Inferior parietal cortex (tissue), 1 donor: ENCODE measurements at regions not wholly inside any gene's neighbourhood (a gene's known extent, or its start where the extent isn't known, plus 50 kb on each side); places are given as distances from the start of the nearest gene placed in this dataset.

Source experiments
- DNase-seq: peaks from one replicate; pipeline ENCODE4 v3.0.0-alpha.2; 2016; ENCODE audit errors: extremely low spot score

DNA sequence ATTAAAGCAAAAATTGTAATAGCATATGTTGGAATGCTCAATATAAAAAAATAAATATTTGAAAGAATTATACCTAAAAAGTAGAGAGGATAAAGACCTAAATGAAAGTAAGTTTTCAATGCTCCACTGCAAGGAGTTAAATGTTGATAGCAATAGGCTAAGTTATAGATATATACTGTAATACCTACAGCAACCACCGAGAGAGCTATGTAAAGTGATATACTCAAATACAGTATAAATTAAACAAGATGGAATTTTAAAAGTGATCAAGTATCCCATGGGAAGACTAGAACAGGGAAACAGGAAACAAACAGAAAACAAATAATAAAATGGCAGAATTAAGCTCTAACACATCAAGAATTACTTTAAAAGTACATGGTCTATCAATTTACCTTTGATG, 73.9 kb downstream of the CASP3 start:
- no peak for DNase-seq

DNA sequence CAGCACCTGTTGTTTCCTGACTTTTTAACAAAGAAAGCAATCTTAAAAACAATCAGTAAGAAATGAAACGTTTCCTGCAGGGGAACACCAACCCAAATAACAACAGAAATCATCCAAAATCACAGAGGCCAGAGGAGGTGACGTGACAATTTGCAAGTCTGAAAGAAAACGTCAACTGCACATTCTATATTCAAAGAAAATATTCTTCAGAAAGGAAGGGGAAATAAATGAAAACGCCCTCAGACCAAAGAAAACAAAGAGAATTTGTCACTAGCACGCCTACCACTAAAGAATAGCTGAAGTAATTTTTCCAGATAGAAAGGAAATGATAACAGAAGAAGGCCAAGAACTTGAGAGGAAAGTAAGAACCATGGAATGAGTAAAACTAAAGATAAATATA, 74.4 kb downstream of the CASP3 start:
- no peak for DNase-seq

DNA sequence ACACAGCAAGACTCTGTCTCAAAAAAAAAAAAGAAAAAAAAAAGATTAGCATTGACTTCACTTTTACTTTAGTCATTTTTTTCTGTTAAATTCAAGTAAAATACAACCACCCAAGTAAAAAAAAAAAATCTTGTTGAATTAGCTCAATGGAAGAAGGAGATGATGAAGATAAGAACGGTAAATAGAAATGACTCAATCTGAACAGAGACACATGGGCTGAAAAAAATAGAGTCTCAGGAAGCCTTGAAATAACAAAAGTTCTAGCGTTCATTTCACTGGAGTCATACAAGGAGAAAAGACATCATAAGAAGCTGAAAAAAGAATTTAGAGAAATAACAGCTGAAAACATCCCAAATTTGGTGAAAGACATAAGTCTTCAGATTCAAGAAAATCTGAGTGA, 75.5 kb downstream of the CASP3 start:
- no peak for DNase-seq

DNA sequence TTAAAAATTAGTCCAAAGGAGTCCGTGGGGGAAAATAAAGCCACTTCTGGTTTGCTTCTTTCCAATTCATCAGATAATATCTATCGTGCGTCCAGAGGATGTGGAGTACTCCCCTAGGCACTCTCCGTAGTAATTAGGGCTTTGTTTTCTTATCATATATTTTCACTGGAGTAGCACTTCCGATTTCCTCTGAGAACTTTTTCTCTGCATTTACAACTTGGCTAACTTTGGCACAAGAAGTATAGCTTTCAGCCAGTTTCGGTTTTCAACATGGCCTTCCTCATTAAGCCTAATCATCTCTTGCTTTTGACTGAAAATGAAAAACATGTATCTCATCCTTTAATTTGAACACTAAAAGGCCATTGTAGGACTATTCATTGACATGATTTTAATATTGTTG, 80.5 kb downstream of the CASP3 start:
- DNase-seq, result no peak

DNA sequence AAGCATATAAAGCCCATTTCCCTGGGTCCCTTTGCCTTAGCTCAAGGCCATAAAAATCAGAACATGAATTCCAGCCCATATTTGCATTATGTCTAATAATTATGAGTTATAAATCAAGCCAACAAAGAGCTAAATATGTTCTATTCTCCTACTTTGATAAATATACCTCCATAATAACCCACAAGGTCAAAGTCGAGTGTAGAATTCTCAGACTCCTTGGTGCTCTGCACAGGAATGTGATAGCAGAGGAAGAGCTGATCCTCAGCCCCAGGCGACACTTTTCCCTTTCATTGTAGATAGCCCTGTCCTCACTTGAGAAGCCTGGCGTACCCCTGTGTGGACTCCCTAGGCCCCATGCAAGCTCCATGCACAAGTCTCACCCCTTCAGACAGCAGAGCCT, 85.6 kb downstream of the CASP3 start:
- DNase-seq, result no peak

DNA sequence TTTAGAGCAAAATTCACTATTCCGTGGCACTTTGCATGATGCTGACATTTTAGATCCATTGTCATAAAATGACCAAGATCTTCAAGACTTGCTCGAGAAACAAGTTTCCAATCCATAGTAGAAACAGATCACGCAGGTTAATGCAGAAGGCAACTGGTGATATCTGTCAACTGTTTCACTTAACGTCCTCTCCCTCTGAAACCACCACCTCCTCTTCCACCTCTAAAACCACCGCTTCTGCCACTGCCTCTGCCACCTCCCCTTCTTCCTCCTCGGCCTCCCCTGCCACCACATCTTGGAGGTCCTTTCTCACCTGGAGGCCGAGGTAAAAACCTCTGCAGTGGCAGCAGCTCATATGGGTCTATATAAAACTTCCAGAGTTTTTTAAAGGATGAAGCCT, 84.6 kb upstream of the IRF2 start:
- no peak for DNase-seq

DNA sequence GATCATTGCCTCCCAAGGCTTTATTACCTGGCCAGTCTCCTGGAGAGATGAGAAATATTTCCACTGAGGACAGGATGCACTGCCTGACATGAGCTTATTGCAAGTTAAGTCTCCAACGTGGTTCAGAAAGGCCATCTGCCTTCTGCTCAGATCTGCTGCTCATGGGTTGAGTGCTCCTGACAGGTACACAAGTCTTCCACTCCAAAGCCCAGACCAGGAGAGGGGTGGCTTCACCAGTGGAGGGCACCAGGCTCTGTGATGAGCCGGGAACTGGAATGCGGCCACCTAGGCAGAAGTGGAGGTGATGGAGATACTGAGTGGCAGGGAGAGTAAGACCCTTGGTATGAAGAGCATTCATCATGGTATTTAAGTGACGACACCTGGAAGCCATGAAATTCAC, 79.5 kb upstream of the IRF2 start:
- DNase-seq, result no peak

DNA sequence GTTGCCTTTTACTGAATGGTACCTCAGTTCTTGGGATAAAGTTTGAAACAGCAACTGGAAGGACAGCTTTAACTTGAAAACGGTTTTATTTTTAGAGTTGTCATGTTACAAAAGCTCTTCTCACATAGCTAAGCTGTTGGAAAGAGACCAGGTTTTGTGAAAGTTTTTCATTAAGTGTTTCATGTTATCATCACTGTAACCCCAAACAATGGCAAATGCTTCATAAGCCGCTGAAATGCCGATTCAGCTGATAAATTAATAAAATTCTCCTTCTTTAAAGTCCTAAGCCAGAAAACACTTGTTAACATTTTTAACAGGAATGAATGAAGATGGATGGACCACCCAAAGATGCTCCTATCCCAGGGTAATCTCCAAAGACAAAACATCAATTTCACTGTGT, 76.1 kb upstream of the IRF2 start:
- no peak for DNase-seq

DNA sequence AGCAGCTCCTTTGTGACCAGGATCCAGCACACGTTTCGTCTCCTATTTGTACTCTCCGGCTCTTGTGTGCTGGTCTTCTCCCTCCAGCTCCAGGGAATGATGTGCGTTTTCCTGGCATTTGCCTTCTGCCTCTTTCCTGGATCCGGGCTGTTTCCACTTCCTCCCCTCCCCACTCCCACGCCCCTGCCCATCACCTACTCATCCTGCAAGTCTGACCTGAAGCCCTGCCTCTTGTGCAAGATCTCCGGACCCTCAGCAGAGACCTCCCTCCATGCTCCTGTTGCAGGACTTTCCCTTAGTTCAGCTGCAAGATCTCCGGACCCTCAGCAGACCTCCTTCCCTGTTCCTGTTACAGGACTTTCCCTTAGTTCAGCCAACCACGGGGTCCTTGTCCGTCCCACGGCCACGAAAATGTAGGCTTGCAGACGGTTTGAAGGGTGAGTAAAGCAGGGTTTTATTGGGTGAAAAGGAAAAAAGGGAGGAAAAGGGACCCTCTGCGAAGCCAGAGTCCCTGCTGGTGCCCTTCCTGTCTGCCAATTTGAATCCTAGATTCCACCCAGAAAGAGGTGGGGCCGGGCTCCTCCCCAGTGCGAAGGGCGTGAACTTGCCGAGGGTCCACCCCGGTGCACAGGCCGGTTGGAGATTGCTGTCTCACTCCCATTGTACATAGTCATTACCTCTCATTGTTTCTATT, 74.4 kb upstream of the IRF2 start:
- no peak for DNase-seq

DNA sequence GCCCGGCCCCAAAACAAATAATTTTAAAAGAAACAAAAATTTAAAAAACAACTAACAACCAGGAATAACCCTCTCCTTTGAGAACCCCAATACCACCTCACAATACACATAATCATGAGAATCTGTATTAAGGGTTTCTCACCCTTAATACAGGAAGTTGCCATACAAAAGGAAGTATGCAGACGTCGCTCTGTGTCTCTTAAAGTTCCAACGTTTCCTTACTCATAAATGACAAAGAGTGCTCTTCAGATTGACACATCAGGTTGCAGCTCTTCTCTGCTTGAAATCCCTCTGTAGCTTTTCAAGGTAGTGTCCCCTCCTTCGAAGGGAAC, 73.9 kb upstream of the IRF2 start:
- no peak for DNase-seq

DNA sequence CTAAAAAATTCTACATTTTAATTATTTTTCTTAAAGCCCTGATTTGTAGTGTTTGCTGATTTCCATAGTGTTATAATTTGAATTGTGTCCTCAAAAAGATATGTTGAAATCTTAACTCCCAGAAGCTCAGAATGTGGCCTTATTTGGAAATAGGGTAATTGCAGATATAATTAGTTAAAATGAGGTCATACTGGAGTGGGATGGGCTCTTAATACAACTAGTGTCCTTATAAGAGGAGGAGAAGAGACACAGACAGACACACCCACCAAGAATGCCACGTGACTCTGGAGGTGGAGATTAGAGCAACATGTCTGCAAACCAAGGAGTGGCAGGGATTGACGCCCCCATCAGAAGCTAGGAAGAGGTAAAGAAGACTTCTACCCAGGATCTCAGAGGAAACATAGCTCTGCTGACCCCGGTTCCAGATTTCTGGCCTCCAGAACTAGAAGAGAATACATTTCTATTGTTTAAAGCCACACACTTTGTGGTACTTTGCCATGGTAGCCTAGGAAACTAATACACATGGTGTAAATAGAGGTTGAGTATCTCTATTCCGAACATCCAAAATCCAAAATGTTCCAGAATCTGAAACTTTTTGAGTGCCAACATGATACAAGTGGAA, 70.5 kb upstream of the IRF2 start:
- no peak for DNase-seq

DNA sequence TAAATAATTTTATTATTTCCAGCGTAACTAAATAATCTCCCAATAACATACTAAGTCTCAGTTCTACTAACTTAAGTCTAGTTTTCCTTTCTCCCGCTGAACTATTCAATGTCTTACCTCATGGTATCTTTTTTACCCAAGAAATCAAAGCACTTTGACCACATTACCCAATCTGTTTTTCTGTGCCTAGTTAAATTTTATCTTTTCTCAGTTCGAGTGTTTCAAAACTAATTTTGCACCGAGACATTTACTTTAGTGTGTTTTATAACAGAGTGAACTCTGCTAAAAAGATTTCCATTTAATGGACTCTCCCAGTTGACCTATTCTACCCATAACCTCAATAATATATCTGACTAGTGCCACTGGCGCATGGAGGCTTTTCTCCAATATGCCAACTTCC, 67.6 kb upstream of the IRF2 start:
- DNase-seq, result no peak

DNA sequence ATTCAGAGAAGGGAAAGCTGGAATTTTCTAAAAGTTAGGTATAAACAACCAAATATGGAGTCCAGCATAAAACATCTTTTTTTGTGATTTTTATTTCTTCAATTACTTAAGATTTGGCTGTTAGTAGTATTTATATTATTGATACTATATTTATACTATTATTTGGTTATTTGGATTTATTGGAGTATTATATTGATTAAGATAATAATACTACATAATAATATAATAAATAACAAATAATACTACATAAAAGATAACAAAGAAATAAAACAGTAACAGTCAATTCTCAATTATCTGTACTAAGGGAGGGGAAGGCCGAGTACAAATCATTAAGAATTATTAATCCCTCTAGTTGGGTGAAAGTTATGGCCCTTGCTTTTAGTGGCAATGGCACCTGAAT, 66.0 kb upstream of the IRF2 start:
- no peak for DNase-seq

DNA sequence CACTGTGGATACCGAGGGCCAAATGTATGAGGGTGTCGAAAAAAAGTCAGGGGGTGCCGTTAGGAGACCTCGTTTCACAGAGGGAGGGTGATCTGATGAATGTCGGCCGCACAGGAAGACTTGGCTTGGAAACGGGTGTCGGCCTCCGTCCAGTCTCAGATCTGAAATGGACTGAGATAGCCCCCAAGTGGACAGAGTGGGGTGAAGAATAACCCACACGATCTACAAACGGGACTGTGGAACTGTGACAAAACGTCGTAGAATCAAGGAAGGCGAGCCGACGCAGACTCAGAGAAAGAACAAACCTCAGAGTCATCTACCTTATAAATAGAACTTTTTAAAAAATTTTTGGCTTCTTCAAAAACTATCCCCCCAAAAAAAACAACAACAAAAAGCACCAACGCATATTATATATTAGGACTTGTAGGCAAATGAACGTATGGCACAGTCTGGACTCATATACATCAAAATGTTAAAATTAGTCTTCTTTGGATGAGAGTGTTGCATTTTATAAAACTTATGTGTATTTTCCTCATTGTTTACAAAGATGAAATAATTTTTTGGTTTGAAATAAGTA, 63.8 kb upstream of the IRF2 start:
- DNase-seq, result peak; percentile 98

DNA sequence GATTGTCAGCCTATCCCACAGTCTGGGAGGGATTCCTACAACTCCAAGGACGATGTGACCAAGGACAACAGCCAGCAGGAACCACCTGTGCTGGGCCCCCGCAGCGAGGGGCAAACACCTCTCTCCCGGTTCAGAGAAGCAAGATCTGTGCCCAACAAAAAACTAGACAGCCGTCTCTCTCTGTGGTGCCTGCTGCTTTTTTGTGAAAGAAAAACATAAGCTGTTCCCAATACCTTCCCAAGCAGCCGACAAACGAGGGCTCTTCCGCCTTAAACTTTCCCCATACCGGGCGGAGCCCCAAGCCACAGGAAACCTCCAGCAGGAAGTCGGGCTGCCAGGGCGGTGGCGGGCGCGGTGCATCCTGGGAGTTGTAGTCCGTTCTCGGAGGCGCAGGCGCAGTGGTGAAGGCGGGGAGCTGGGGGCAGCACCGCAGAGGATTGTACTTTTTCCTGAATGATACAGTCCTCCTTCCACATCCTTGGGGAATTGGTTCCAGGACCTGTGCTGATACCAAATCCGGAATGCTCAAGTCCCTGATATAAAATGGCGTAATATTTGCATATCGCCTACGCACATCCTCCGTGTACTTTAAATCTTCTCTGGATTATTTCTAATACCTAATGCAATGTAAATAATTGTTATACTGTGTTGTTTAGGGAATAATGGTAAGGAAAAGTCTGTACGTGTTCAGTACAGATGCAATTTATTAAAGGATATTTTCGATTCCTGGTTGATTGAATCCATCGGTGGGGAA, 63.1 kb upstream of the IRF2 start:
- peak; percentile 95 for DNase-seq

DNA sequence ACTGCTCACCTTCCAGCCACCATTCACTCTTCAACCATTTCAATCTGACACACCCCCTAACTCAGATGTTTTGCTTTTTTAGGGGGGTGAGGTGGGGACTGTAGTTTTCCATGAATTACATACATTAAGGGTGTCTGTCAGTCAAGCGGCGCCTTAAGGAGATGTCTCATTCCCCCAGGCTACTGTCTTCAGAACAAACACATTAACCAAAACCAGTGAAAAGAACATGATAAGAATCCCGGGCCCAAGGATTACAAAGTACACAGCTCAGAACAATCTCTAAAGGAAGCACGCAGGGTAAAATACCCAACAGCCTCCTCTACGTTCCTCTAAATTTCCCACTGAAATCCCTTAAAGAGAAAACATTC, 62.5 kb upstream of the IRF2 start:
- peak; percentile 51 for DNase-seq

DNA sequence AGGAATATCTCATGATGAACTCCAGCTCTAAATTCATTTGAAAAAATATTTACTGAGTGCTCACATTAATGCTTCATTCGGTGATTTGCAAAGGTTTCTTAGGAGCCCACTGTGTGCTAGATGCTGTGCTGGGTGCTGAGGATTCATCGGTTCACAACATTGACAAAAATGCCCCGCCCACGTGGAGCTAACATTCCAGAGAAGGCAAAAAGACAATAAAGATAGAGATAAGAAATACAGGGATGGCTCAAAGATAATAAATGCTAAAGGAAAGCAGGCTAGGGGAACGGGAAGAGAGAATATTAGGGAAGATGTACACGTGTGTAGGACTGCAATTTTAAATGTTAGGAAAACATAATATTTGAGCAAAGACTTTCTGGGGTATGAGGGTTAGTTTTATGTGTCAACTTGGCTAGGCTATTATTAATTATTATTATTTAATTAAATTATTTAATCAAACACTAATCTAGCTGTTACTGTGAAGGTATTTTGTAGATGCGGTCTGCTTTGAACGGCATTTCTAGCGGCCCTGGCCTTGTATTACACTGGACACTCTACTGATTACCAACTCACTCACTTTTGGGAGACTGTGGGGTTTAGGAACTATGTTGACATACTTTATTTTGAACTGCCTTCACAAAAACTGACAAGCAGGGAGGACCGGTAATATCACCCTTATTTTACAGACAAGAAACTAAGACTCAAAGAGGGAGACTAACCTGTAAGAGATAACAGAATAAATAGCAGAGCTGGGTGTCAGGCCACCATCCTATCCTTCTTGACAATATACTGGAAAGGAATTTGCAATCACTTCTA, 61.9 kb upstream of the IRF2 start:
- DNase-seq, result no peak

DNA sequence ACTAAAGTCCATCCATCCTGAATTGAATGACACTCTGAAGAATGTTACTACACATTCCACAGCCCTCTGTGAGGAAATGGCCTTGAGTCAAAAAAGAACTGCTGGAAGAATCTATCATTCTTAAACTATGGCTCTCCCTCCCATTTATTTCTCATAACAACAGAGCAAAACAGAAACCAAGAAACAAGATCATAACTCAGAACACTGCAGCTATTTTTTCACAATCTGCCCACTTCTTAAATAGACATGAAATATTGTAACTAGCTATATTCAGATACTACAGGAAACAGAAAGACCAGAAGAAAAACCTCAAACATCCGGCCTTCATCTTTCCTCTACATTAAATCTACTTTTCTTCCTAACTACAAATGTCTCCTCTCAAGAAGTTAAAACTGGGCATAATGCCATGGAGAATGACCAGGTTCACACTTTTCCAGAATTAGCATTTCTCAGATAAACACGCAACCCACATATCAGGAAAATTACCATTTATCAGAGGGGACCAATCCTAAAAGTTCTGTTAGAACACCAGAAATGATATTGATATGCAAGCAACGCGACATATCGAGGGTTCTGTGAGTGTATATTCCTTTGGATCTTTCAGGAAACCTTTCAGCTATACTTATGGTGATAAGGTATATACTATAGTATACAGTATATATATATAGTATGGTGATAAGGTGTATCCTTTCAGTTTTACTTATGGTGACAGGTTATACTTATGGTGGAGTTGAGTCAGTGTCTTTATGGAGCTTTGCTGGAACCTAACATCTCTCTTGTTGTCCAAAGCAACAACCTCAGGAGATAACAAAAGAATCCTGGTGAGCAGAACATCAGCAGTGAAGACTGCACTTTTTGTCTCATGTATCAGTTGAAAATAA, 60.4 kb upstream of the IRF2 start:
- DNase-seq, result no peak

DNA sequence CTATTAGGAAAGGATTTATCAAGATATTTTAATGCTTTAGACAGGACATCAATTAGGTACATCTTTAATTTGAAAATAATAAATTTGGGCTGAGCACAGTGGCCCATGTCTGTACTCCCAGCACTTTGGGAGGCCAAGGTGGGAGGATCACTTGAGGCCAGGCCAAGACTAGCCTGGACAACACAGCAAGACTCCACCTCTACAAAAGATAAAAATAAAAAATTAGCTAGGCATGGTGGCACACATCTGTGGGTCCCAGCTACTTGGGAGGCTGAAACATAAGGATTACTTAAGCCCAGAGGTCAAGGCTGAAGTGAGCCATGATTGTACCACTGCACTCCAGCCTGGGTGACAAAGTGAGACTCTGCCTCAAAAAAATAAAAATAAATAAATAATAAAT, 59.6 kb upstream of the IRF2 start:
- DNase-seq, result no peak

DNA sequence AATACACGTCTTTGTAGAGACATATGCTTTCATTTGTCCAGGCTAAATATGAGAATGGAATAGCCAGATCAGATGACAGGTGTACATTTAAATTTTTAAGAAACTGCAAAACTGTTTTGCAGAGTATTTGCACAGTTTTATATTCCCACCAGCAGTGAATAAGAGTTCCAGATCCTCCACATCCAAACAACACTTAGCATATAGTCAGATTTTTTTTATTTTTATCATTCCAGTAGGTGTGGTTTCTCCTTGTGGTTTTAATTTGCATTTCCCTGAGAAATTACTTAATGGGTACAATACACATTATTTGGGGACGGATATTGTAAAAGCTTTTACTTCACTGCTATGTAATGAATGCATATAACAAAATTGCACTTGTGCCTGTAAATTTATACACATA, 56.7 kb upstream of the IRF2 start:
- DNase-seq, result no peak

DNA sequence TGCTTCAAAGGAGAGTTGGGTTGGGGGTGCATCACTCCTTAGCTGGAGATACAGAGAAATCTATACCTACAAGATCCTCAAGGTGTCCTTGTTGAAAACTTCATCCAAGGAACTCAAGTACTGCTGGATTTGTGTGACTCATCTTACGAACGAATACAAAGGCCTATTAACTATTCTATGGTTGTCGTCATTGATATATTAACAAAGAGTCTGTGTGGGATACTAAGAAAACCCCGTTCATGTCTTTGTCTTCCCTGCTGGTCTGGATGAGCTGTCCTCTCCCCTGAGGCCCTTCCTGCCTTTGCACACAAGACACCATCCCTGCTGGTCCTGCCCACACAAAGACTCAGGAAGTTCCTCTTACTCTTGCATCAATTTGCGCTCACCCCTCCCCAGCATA, 54.9 kb upstream of the IRF2 start:
- no peak for DNase-seq
